ENCODE measurements at regions not wholly inside any gene's neighbourhood (a gene's known extent, or its start where the extent isn't known, plus 50 kb on each side); places are given as distances from the start of the nearest gene placed in this dataset.

DNA sequence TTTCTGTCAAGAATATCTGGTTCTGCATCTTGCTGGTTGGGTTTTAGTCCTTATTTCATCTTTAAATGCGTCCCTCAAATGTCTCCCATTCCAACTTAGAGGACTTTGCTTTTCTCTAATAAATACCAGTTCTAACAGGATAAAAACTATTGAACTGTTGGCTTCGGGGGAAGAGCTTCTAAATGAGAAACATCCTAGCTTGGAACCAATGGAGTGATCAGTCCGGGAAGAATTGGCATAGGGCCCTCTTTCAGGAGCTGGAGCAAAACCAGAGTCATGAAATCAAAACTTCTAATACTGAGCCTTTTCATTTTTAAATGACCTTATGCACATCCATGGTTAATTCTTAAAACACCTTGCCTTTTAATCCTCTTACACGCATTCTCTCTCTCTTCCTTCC is 401.6 kb upstream of the SMIM21 start:
- TF ChIP-seq, protein P1, sequence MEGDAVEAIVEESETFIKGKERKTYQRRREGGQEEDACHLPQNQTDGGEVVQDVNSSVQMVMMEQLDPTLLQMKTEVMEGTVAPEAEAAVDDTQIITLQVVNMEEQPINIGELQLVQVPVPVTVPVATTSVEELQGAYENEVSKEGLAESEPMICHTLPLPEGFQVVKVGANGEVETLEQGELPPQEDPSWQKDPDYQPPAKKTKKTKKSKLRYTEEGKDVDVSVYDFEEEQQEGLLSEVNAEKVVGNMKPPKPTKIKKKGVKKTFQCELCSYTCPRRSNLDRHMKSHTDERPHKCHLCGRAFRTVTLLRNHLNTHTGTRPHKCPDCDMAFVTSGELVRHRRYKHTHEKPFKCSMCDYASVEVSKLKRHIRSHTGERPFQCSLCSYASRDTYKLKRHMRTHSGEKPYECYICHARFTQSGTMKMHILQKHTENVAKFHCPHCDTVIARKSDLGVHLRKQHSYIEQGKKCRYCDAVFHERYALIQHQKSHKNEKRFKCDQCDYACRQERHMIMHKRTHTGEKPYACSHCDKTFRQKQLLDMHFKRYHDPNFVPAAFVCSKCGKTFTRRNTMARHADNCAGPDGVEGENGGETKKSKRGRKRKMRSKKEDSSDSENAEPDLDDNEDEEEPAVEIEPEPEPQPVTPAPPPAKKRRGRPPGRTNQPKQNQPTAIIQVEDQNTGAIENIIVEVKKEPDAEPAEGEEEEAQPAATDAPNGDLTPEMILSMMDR (conservative IDR thresholded peaks at IDR 0.05; ENCODE audit: low read length) = no peak
- no peak for DNase-seq (ENCODE audit: low read depth)
- H3K4me3 ChIP-seq (ENCODE audit: low read length) = no peak overlapping the region

DNA sequence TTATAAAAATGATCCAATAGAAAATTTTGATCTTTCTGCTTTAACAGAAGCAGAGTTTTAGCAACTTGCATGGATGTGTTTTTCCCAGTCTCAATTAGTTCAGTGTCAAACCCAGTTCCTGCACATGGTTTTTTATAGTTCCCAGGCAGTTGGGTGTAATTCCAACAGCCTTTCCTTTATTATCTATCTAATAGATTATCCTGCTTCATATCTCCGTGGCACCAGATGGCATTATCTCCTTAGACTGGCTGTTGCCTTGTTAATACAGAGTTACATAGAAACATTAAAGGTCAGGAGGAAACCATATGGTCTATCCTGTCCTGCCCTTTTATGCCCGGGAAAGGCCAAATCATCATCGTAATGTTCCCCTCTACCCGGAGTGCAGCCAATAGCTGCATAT is 400.9 kb upstream of the SMIM21 start:
- DNase-seq (ENCODE audit: low read depth) = no peak
- no peak overlapping the region for H3K4me3 ChIP-seq (ENCODE audit: low read length)
- TF ChIP-seq, protein P1 (conservative IDR thresholded peaks at IDR 0.05; ENCODE audit: low read length) = no peak

DNA sequence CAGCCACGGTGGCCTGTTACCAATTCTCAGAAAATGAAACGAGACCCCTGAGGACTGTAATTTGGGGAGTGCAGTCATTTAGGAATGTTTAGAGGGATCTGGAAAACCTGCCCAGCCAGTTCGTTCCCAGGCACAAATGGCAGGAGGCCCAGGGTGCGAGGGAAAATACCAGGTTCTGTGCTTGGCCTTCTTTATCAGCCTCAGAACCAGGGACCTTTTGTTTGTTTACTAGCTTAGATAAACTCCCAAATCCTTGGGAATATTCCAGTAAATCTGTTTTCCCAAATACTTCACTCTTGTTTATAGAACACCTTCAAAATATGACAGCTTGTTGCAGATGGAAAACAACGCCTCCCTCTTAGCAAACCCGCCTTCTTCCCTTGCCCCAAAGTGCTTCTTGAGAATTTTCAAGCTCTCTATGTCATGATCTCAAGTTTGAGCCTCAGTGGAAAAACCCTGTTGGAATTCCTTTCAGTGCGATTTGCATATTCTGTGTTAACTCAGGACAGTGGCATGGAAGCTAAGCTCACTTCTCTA is 400.3 kb upstream of the SMIM21 start:
- TF ChIP-seq, protein P1 (conservative IDR thresholded peaks at IDR 0.05; ENCODE audit: low read length) = no peak
- no peak overlapping the region for H3K4me3 ChIP-seq (ENCODE audit: low read length)
- no peak for DNase-seq (ENCODE audit: low read depth)

DNA sequence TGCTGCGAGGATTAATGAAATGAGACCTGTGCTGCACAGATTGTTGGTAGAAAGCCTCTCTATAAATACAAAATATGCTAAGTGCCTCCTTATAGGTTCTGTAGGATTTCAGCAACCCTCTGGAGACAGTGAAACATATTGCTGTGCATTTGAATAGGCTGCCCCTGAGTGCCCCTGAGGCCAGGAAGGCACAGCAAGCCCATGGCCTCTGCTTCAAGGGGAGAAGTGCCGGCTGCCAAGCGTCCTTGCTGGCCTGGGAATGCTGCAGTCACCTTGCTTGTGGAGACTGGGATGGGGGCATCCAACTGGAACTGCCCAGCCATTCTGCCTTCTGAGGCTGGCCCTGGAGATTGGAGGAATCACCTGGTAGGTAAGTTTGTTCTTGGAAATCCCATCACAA is 397.2 kb upstream of the SMIM21 start:
- no peak for DNase-seq (ENCODE audit: low read depth)
- H3K4me3 ChIP-seq (ENCODE audit: low read length) = no peak overlapping the region
- TF ChIP-seq, protein P1 (conservative IDR thresholded peaks at IDR 0.05; ENCODE audit: low read length) = no peak

DNA sequence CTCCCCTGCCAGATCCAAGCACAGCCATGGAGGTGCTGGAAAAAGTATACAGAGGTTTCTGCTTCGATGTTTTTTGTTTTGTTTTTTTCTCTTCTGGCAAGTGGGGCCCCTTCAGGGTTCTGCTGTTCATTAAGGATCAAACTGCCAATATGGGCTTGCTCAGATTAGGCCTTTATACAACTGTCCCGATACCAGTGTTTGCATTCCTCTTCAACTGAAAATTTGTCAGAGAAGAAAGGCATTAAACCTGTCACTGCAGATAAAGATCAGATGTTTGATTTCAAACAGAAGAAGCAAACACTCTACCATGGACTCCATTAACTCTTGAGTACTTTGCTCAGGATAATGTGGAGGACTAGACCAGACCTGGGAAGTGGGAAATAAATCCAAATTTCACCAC is 396.0 kb upstream of the SMIM21 start:
- H3K4me3 ChIP-seq (ENCODE audit: low read length) = no peak overlapping the region
- no peak for DNase-seq (ENCODE audit: low read depth)

DNA sequence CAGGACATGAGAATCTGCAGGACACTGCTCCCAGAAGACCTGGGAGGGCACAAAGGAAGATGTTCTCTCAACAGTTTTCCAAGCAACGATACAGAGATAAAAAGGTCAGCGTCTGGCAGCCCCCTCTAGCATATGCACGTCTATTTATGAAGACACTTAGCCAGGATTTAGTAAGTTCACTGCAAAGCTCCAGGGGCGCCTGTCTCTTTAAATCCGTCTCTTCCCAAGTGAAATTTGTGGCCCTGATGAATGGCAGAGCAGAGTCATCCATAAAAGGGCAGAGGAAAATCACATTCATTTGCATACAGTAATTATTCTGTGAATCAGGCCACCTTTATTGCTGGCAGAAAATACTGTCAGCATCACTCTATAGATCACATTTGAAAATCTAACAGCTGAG is 390.9 kb upstream of the SMIM21 start:
- TF ChIP-seq, protein P1 (conservative IDR thresholded peaks at IDR 0.05; ENCODE audit: low read length) = no peak
- no peak overlapping the region for H3K4me3 ChIP-seq (ENCODE audit: low read length)
- no peak for DNase-seq (ENCODE audit: low read depth)

More for the DNA sequence above, 396.0 kb upstream of the SMIM21 start:
- TF ChIP-seq, protein P1 (conservative IDR thresholded peaks at IDR 0.05; ENCODE audit: low read length) = no peak

DNA sequence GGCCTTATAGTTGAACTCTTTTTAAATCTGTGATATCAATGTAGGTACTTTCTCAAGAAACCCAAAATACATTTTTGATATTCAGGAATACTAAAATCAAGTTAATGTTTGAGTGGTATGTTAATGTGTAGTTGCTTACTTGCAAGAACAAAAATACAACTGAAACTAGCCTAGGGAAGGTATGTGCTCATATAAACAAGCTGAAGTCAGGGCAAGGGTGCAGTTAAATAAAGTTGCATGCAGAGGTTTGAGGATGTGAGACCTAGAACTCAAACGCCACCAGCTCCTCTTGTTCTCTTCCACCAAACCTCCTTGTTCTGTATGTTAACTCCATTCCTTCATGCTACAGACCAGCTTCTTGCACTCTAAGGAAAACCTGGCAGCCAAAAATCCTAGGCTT is 388.3 kb upstream of the SMIM21 start:
- TF ChIP-seq, protein P1 (conservative IDR thresholded peaks at IDR 0.05; ENCODE audit: low read length) = no peak
- H3K4me3 ChIP-seq (ENCODE audit: low read length) = no peak overlapping the region
- no peak for DNase-seq (ENCODE audit: low read depth)

All from AG10803 (cell line).